ENCODE measurements at regions not wholly inside any gene's neighbourhood (a gene's known extent, or its start where the extent isn't known, plus 50 kb on each side); places are given as distances from the start of the nearest gene placed in this dataset.

DNA sequence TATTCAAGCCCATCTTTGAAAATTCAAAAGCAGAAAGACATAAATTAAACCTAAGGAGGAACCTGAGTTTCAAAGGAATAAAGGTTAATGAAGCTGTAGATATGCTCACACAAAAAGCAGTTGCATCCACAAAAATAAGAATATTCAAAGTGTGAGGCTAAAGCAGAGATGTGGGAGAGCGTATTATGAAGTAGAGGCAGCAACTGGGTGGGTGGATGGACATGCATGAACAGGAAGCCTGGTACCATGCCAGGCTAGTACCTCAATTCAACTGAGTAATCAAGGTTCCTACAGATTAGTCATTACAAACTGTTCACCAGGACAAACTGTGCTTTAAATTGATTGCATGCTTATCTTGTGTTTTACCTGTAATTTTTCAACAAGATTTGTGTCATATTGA lies 330.0 kb upstream of the PKDCC start:
- ATAC-seq (no peak), DNase-seq (no peak)
- no peaks in the 10 kb centered on the region for H3K9me3 ChIP-seq
- H3K4me3 ChIP-seq, result no peak overlapping the region
- TF ChIP-seq, protein P1, sequence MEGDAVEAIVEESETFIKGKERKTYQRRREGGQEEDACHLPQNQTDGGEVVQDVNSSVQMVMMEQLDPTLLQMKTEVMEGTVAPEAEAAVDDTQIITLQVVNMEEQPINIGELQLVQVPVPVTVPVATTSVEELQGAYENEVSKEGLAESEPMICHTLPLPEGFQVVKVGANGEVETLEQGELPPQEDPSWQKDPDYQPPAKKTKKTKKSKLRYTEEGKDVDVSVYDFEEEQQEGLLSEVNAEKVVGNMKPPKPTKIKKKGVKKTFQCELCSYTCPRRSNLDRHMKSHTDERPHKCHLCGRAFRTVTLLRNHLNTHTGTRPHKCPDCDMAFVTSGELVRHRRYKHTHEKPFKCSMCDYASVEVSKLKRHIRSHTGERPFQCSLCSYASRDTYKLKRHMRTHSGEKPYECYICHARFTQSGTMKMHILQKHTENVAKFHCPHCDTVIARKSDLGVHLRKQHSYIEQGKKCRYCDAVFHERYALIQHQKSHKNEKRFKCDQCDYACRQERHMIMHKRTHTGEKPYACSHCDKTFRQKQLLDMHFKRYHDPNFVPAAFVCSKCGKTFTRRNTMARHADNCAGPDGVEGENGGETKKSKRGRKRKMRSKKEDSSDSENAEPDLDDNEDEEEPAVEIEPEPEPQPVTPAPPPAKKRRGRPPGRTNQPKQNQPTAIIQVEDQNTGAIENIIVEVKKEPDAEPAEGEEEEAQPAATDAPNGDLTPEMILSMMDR (IDR thresholded peaks at IDR 0.05), result no peak
- H3K4me1 ChIP-seq (ENCODE audit: low read depth), result no peaks in the 10 kb centered on the region
- H3K36me3 ChIP-seq (ENCODE audit: low read depth), result no peaks in the 10 kb centered on the region
- intact Hi-C loops (cut with DNase I, micrococcal nuclease), result no loop called here

DNA sequence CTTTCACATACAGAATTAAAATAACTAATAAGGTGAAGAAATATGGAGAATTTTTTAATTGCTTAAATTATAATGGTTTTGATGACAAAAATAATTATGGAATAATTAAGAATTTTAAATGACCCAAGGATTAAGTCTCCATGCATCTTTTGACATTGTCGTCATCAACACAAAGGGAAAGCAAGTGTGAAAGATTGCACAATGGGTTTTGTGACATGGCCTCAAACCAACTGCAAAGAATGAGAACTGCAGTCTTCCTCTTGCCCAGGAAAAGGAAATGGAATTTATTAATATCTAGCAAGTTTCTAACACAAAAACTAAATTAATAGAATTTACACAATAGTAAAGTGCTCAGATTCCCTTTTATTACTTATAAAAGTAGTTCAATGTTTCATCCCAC lies 329.1 kb upstream of the PKDCC start:
- no peak overlapping the region for H3K4me3 ChIP-seq
- ATAC-seq (no peak), DNase-seq (no peak)
- H3K9me3 ChIP-seq, result no peaks in the 10 kb centered on the region
- H3K36me3 ChIP-seq (ENCODE audit: low read depth), result no peaks in the 10 kb centered on the region
- TF ChIP-seq, protein P1 (IDR thresholded peaks at IDR 0.05), result no peak
- no peaks in the 10 kb centered on the region for H3K4me1 ChIP-seq (ENCODE audit: low read depth)
- intact Hi-C loops (cut with DNase I, micrococcal nuclease), result no loop called here

- no peaks in the 10 kb centered on the region for H3K36me3 ChIP-seq (ENCODE audit: low read depth)
- H3K4me3 ChIP-seq, result no peak overlapping the region
- no peaks in the 10 kb centered on the region for H3K9me3 ChIP-seq
- no peak for DNase-seq
- no peak for ATAC-seq
- TF ChIP-seq, protein P1 (IDR thresholded peaks at IDR 0.05), result no peak
- H3K4me1 ChIP-seq (ENCODE audit: low read depth), result no peaks in the 10 kb centered on the region
- intact Hi-C loops (cut with DNase I, micrococcal nuclease), result no loop called here
Measured at GRCh38 chr2:41719756-41720155, 328.1 kb upstream of the PKDCC start.

GRCh38 chr2:41720331-41721251 lies 327.2 kb upstream of the PKDCC start:
- intact Hi-C loops (cut with DNase I, micrococcal nuclease), result no loop called here
- no peak for DNase-seq

GRCh38 chr2:41722668-41723369 lies 325.0 kb upstream of the PKDCC start:
- Histone ChIP-seq H3K4me1 (ENCODE audit: low read depth) (no peaks in the 10 kb centered on the region), H3K4me3 (no peak overlapping the region), H3K36me3 (ENCODE audit: low read depth) (no peaks in the 10 kb centered on the region), H3K9me3 (no peaks in the 10 kb centered on the region)
- ATAC-seq (no peak), DNase-seq (no peak)
- TF ChIP-seq, protein P1 (IDR thresholded peaks at IDR 0.05), result no peak
- intact Hi-C loops (cut with DNase I, micrococcal nuclease), result no loop called here

More at GRCh38 chr2:41720331-41721251, 327.2 kb upstream of the PKDCC start:
- no peak overlapping the region for H3K4me3 ChIP-seq
- H3K9me3 ChIP-seq, result no peaks in the 10 kb centered on the region
- TF ChIP-seq, protein P1 (IDR thresholded peaks at IDR 0.05), result no peak
- no peaks in the 10 kb centered on the region for H3K4me1 ChIP-seq (ENCODE audit: low read depth)
- H3K36me3 ChIP-seq (ENCODE audit: low read depth), result no peaks in the 10 kb centered on the region
- no peak for ATAC-seq
